IPS DF 4.7 (cell line): ENCODE measurements at regions not wholly inside any gene's neighbourhood (a gene's known extent, or its start where the extent isn't known, plus 50 kb on each side); places are given as distances from the start of the nearest gene placed in this dataset.
"Not testable (repeated sequence)": the region's sequence is repeated elsewhere in the genome, so short reads cannot be mapped to it uniquely, and the experiment has no call there.

Source experiments
- DNase-seq: peaks from one replicate; pipeline ENCODE4 v3.0.0-alpha.2; 2013; ENCODE audit warnings: low spot score; ENCODE audit errors: extremely low read depth

GRCh38 chr2:100702438-100703109 is 117.4 kb upstream of the NPAS2 start:
- no peak for DNase-seq

GRCh38 chr2:100703213-100703612 is 116.7 kb upstream of the NPAS2 start:
- no peak for DNase-seq

GRCh38 chr2:100703739-100704138 is 116.2 kb upstream of the NPAS2 start:
- no peak for DNase-seq

GRCh38 chr2:100704156-100704555 is 115.8 kb upstream of the NPAS2 start:
- no peak for DNase-seq

DNA sequence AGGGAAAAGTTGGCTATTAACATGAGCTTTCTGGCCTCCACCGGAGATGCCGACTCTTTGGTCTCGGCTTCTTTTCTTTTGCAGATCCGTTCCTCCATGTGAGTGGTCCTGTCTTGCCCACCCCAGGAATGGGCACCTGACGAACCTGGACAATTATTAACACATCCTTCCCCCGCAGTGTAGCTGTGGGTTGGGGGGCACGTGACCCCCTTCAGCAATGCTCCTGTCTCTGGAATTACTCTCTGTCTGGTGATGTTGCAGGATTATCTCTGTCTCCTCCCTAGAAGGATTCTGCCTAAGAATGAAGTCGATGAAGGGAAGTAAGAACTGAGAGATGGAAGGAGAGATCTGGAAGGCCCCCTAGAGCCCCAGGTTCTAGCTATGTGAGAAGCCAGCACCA is 115.2 kb upstream of the NPAS2 start:
- DNase-seq = no peak

- no peak for DNase-seq
These were observed 112.7 kb upstream of the NPAS2 start for GRCh38 chr2:100707016-100707947.

- no peak for DNase-seq
These were observed 111.6 kb upstream of the NPAS2 start for GRCh38 chr2:100708333-100708732.

GRCh38 chr2:100713106-100713505 is 106.8 kb upstream of the NPAS2 start:
- no peak for DNase-seq

DNA sequence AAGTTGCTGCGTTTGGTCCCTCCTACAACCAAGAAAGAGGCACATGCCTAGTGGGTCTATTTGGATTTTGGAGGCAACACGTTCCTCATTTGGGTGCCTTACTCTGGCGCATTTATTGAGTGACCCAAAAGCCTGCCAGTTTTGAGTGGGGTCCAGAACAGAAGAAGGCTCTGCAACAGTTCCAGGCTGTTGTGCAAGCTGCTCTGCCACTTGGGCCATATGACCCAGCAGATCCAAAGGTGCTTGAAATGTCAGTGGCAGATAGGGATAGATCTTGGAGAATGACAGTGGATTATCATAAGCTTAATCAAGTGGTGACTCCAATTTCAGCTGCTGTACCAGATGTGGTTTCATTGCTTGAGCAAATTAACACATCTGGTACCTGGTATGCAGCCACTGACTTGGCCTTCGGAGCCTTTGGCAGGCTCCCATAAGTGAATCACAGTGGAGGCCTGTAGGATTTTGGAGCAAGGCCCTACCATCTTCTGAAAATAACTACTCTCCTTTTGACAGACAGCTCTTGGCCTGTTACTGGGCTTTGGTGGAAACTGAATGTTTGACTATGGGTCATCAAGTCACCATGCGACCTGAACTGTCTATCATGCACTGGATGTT is 105.4 kb upstream of the NPAS2 start:
- DNase-seq = not testable (repeated sequence)

DNA sequence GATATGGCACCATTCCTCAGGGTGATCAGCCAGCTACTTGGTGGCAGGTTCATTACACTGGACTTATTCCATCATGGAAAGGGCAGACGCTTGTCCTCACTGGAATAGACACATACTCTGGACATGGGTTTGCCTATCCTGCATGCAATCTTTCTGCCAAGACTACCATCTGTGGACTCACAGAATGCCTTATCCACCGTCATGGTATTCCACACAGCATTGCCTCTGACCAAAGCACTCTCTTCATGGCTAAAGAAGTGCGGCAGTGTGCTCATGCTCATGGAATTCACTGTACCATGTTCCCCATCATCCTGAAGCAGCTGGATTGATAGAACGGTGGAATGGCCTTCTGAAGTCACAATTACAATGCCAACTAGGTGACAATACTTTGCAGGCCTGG is 104.1 kb upstream of the NPAS2 start:
- DNase-seq = not testable (repeated sequence)

DNA sequence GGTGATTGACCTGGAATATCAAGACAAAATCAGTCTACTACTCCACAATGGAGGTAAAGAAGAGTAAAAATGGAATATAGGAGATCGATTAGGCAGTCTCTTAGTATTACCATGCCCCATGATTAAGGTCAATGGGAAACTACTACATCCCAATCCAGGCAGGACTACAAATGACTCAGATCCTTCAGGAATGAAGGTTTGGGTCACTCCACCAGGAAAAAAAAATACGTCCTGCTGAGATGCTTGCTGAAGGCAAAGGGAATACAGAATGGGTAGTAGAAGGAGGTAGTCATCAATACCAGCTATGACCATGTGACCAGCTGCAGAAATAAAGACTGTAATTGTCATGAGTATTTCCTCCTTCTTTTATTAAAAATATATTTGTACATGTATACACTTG is 103.4 kb upstream of the NPAS2 start:
- DNase-seq = no peak

DNA sequence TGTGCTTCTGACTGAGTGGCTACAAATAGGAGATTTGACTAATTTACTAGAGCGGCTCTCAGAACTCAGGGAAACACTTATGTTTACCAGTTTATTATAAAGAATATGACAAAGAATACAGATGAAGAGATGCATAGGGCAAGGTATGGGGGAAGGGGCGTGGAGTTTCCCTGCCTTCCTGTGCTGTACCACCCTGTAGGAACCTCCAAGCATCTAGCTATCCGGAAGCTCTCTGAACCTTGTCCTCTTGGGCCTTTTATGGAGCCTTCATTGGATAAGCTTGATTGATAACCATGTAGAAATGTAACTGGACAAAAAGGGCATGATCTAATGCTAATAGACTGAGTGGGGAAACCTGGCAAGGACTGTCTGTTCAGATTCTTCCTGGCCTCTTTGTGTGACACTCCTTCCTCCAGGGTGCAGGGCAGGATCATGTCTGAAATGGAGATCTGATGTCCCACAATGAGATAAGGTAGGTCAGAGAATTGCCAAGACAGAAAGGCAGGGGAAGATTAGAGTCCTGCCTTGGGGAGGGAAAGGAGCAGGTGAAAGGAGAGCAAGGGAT is 101.8 kb upstream of the NPAS2 start:
- no peak for DNase-seq

DNA sequence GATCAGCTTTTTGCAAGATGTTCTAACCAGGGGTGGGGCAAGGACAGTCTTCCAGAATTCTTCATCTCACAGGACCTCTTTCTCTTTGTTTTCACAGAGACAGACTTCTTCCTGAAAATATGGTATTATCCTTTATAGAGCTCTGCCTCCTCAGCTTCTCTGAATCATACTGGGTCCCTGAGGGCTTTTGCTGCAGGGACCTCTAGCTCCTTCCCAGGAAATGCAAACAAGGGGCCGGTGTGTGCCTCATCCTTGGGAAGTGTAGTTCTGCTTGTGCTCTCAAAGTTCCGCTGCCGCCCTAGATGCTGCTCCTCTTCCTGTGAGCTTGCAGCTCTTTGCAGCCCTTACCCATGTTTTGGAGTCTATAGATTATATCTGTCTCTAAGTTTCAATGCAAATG is 99.5 kb upstream of the NPAS2 start:
- no peak for DNase-seq

GRCh38 chr2:100721693-100722092 is 98.2 kb upstream of the NPAS2 start:
- DNase-seq = no peak

GRCh38 chr2:100722125-100722524 is 97.8 kb upstream of the NPAS2 start:
- DNase-seq = no peak

DNA sequence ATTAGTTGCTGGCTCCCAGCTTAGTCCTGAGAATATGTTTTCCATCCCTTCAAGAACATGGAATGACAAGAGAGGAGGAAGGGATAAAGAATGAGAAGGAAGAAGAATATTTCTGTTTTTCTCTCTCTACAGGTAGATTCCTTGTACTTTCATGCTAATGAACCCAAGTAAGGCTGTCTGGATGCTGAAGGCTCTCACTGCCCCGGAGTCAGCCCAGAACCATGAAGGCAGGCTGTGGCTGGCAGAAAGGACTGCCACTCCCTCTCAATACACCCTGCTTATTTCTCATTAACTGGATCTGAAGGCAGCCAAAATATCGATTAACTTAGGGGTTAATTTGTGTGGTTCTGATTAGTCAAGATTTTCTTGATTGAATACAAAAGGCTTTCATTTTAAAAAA is 93.1 kb upstream of the NPAS2 start:
- DNase-seq = no peak

DNA sequence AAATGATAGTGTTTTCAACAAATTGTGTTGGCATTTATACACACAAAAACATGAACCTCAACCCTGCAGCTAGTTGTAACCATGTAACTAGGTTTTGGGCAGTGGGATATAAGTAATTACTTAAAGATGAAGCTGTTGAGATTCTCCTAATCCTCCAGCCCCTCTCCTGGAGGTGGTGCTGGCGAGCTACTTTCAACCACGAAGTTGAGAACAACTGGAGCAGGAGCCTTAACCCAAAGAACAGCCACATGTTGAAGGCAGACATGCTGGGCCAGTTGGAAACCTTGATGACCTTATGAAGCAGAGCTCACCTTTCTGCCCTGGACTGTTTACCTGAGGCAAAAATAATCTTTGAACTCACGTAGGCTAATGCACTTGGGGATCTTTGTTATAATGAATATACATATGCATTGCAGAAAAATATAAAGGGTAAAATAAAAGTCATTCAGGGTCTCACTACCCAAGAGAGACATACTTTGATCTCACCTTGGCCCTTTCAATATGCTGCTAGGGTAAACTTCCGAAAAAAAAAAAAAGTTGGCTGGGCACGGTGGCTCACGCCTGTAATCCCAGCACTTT is 89.6 kb upstream of the NPAS2 start:
- DNase-seq = peak; percentile 36

- DNase-seq = no peak
These were observed 88.4 kb upstream of the NPAS2 start for GRCh38 chr2:100731535-100731981.

GRCh38 chr2:100733391-100734187 is 86.3 kb upstream of the NPAS2 start:
- DNase-seq = no peak

DNA sequence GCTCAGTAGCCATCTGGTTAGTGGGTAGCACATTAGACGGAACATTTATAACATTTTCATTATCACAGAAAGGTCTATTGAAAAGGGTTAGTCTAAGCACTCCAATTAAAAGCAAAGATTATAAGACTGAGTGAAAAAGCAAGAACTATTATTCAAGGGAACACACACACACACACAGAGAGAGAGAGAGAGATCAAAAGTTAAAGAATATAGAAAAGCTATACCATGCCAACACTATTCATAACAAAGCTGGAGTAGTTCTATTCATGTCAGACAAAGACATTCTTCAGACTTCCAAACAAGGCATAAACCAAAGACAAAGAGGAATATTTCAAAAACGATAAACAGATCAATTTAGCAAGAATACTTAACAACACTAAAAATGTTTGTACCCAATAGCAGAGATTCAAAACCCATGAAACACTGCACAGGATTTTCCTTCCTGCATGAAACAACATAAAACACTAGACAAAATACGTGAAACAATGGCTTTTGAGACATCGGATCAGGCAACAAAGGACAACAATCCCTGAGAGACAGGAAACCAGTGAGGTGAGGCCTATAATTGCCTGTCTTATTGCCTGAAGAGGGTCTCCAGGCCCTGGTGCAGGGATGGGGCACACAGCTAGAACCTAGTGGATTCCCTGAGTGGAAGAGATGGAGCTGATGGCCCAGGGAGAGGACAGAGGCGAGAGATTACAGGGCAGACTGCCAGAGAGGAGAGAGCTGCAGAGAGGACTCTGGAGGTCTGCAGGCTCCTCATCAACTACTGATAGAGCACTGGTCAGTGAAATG is 83.6 kb upstream of the NPAS2 start:
- no peak for DNase-seq
